Activated naive CD8-positive, alpha-beta T cell treated with anti-CD3 and anti-CD28 coated beads, Interleukin-2, amount 10 ng/mL, durations not matched to agents 7 days and 5 days (primary cell): ENCODE measurements at regions not wholly inside any gene's neighbourhood (a gene's known extent, or its start where the extent isn't known, plus 50 kb on each side); places are given as distances from the start of the nearest gene placed in this dataset.
"Not testable (repeated sequence)": the region's sequence is repeated elsewhere in the genome, so short reads cannot be mapped to it uniquely, and the experiment has no call there.

ENCODE experiments used
- ATAC-seq: fragments of 150-1000 bp; cut with Tn5 transposase; one replicate; pipeline ENCODE4 v1.10.0; 2021; ENCODE audit warnings: low read depth, moderate library complexity
- POLR2A ChIA-PET: fragments of 350-600 bp; sonication (Branson Sonifier 250); formaldehyde crosslinking; loops from one replicate; lab custom pipeline; 2021; ENCODE audit warnings: antibody characterized with exemption; lab: Charles Lee
- DNase-seq: peaks from one replicate; pipeline ENCODE4 v3.0.0; 2021
- H3K27ac Mint-ChIP-seq: one replicate; pipeline ENCODE4 v1.8.0; 2022; ENCODE audit warnings: mild to moderate bottlenecking, mixed read lengths
- H3K27me3 Mint-ChIP-seq: one replicate; pipeline ENCODE4 v1.8.0; 2022; ENCODE audit warnings: mild to moderate bottlenecking, moderate library complexity, mixed read lengths
- H3K36me3 Mint-ChIP-seq: one replicate; pipeline ENCODE4 v1.8.0; 2021; ENCODE audit warnings: mild to moderate bottlenecking, mixed read lengths
- H3K4me1 Mint-ChIP-seq: one replicate; pipeline ENCODE4 v1.8.0; 2021; ENCODE audit warnings: mixed read lengths
- H3K4me3 Mint-ChIP-seq: one replicate; pipeline ENCODE4 v1.8.0; 2022; ENCODE audit warnings: mild to moderate bottlenecking, moderate library complexity, mixed read lengths
- H3K9me3 Mint-ChIP-seq: one replicate; pipeline ENCODE4 v1.8.0; 2021; ENCODE audit warnings: mixed read lengths

GRCh38 chr9:85298499-85298898 is 443.3 kb downstream of the AGTPBP1 start:
- Mint-ChIP-seq H3K36me3 (no peaks in the 10 kb centered on the region), H3K27me3 (peaks cover 8% of the 10 kb centered on the region), H3K27ac (no peak overlapping the region), H3K4me3 (no peak overlapping the region), H3K9me3 (peaks cover 2% of the 10 kb centered on the region), H3K4me1 (no peaks in the 10 kb centered on the region)
- DNase-seq (no peak), ATAC-seq (no peak)
- POLR2A ChIA-PET, result no interaction called here

- H3K36me3 Mint-ChIP-seq, H3K9me3 Mint-ChIP-seq, ATAC-seq, H3K27ac Mint-ChIP-seq, H3K4me3 Mint-ChIP-seq, POLR2A ChIA-PET, DNase-seq: not testable (repeated sequence)
- peaks cover 26% of the 10 kb centered on the region for H3K27me3 Mint-ChIP-seq
- H3K4me1 Mint-ChIP-seq, result peaks cover 10% of the 10 kb centered on the region
These were observed 446.5 kb downstream of the AGTPBP1 start for GRCh38 chr9:85295244-85295643.

GRCh38 chr9:85292261-85292660 is 449.5 kb downstream of the AGTPBP1 start:
- ATAC-seq (no peak), DNase-seq (no peak)
- H3K27ac Mint-ChIP-seq, result no peak overlapping the region
- peaks cover 2% of the 10 kb centered on the region for H3K36me3 Mint-ChIP-seq
- no peak overlapping the region for H3K4me3 Mint-ChIP-seq
- peaks cover 4% of the 10 kb centered on the region for H3K9me3 Mint-ChIP-seq
- peaks cover 18% of the 10 kb centered on the region for H3K4me1 Mint-ChIP-seq
- POLR2A ChIA-PET, result no interaction called here
- peaks cover 26% of the 10 kb centered on the region for H3K27me3 Mint-ChIP-seq

GRCh38 chr9:85291266-85291665 is 450.5 kb downstream of the AGTPBP1 start:
- no peak for ATAC-seq
- DNase-seq, result no peak
- Mint-ChIP-seq H3K4me3 (no peak overlapping the region), H3K9me3 (peaks cover 4% of the 10 kb centered on the region), H3K4me1 (peaks cover 18% of the 10 kb centered on the region), H3K27ac (no peak overlapping the region), H3K27me3 (peaks cover 26% of the 10 kb centered on the region), H3K36me3 (peaks cover 2% of the 10 kb centered on the region)
- POLR2A ChIA-PET, result no interaction called here

DNA sequence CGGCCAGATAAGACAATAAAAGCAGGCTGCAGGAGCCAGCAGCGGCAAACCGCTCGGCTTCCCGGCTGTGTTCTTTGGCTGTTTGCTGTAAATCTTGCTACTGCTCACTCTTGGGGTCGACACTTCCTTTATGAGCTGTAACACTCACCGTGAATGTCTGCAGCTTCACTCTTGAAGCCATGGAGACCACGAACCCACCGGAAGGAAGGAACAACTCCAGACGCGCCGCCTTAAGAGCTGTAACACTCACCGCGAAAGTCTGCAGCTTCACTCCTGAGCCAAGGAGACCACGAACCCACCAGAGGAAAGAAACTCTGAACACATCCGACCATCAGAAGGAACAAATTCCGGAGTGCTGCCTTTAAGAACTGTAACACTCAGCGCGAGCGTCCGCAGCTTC is 451.7 kb downstream of the AGTPBP1 start:
- Mint-ChIP-seq H3K4me3 (peak overlapping the region; percentile 30), H3K27me3 (peaks cover 31% of the 10 kb centered on the region), H3K36me3 (peaks cover 2% of the 10 kb centered on the region), H3K27ac (peak overlapping the region; percentile 35), H3K4me1 (peaks cover 18% of the 10 kb centered on the region), H3K9me3 (peaks cover 4% of the 10 kb centered on the region)
- ATAC-seq (peak; percentile 78), DNase-seq (peak; percentile 59)
- POLR2A ChIA-PET, result no interaction called here

GRCh38 chr9:85289142-85289541 is 452.6 kb downstream of the AGTPBP1 start:
- H3K9me3 Mint-ChIP-seq, result peaks cover 4% of the 10 kb centered on the region
- peaks cover 27% of the 10 kb centered on the region for H3K27me3 Mint-ChIP-seq
- peaks cover 2% of the 10 kb centered on the region for H3K36me3 Mint-ChIP-seq
- no peak overlapping the region for H3K27ac Mint-ChIP-seq
- H3K4me1 Mint-ChIP-seq, result peaks cover 18% of the 10 kb centered on the region
- no peak overlapping the region for H3K4me3 Mint-ChIP-seq
- ATAC-seq (no peak), DNase-seq (no peak)
- POLR2A ChIA-PET, result no interaction called here

DNA sequence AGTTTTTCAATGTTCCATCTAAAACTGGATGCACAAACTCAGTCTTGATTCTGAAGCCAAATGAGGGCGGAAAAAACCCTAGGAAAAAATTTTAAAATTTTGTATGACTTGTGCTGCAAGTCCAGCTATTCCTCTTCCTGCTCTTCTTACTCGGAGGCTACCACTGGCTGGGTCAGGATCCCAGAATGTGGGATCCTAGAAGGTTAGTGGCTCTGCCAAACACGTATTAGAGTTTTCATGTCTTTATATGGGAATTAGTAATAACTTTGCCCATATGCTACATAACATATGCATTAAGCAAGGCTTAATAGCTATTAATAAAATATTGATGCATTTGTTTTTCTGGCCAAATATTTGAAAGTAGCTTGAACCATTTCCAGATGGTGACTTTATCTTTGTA is 458.3 kb downstream of the AGTPBP1 start:
- ATAC-seq (no peak), DNase-seq (no peak)
- Mint-ChIP-seq H3K4me1 (peaks cover under 1% of the 10 kb centered on the region), H3K4me3 (no peak overlapping the region), H3K36me3 (peaks cover under 1% of the 10 kb centered on the region), H3K27me3 (peaks cover 25% of the 10 kb centered on the region), H3K9me3 (peaks cover 3% of the 10 kb centered on the region), H3K27ac (no peak overlapping the region)
- POLR2A ChIA-PET, result no interaction called here

DNA sequence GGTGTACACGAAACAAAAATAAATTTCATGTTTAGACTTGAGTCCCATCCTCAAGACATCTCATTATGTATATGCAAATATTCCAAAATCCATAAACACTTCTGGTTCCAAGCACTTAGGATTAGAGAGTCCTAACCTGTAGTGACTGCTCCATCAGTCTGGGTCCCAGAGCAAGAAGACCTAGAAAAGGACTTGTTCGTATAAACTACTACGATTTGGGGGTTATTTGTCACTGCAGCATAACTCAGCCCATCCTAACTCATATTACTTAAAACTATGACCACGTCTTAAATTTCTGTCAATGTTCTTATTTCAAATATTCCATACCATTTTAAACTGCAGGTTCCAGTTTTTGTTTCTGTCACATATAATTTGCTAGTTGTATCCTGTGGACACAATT is 463.0 kb downstream of the AGTPBP1 start:
- no peaks in the 10 kb centered on the region for H3K36me3 Mint-ChIP-seq
- H3K4me3 Mint-ChIP-seq, result no peak overlapping the region
- peaks cover 21% of the 10 kb centered on the region for H3K27me3 Mint-ChIP-seq
- DNase-seq, result no peak
- POLR2A ChIA-PET, result no interaction called here
- no peak for ATAC-seq
- H3K4me1 Mint-ChIP-seq, result no peaks in the 10 kb centered on the region
- peaks cover 1% of the 10 kb centered on the region for H3K9me3 Mint-ChIP-seq
- H3K27ac Mint-ChIP-seq, result no peak overlapping the region

DNA sequence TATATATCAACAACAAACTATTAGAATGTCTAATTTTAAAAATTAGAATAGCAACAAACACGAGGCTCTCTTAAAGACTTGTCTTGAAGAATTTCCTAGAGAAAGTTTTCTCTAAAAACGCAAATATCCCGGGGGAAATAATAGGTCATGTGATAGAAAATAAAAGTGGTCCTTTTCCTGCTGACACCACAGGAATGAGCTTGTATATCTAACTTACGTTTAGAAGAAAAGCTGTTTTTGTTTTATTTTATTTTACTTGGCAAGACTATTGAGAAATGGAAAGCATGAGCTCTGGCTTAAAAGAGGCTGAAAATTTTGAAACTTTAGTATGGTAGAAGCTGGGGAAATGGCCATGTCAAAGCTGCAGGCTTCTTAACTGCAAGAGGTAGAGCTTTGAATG is 465.0 kb downstream of the AGTPBP1 start:
- Mint-ChIP-seq H3K27ac (no peak overlapping the region), H3K4me3 (no peak overlapping the region), H3K4me1 (no peaks in the 10 kb centered on the region), H3K36me3 (no peaks in the 10 kb centered on the region), H3K9me3 (peaks cover 1% of the 10 kb centered on the region), H3K27me3 (peaks cover 11% of the 10 kb centered on the region)
- no peak for ATAC-seq
- POLR2A ChIA-PET, result no interaction called here
- DNase-seq, result no peak

- Mint-ChIP-seq H3K27me3 (no peaks in the 10 kb centered on the region), H3K27ac (no peak overlapping the region), H3K4me1 (no peaks in the 10 kb centered on the region), H3K9me3 (no peaks in the 10 kb centered on the region), H3K36me3 (no peaks in the 10 kb centered on the region), H3K4me3 (no peak overlapping the region)
- POLR2A ChIA-PET, result no interaction called here
- ATAC-seq (no peak), DNase-seq (no peak)
These were observed 471.9 kb downstream of the AGTPBP1 start for GRCh38 chr9:85269811-85270210.

- DNase-seq (no peak), ATAC-seq (no peak)
- H3K27ac Mint-ChIP-seq, result no peak overlapping the region
- no peaks in the 10 kb centered on the region for H3K9me3 Mint-ChIP-seq
- POLR2A ChIA-PET, result no interaction called here
- H3K36me3 Mint-ChIP-seq, result no peaks in the 10 kb centered on the region
- no peak overlapping the region for H3K4me3 Mint-ChIP-seq
- H3K4me1 Mint-ChIP-seq, result no peaks in the 10 kb centered on the region
- H3K27me3 Mint-ChIP-seq, result no peaks in the 10 kb centered on the region
These were observed 473.6 kb downstream of the AGTPBP1 start for GRCh38 chr9:85268131-85268530.

DNA sequence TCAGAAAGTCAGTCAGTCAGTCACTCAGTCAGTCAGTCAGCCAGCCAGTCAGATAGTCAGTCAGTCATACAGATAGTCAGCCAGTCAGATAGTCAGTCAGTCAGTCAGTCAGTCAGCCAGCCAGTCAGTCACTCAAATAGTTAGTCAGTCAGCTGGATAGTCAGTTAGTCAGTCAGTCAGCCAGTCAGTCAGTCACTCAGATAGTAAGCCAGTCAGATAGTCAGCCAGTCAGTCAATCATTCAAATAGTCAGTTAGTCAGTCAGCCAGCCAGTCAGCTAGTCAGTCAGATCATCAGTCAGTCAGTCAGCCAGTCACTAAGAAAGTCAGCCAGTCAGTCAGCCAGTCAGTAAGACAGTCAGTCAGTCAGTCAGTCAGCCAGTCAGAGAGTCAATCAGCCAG is 477.1 kb downstream of the AGTPBP1 start:
- Mint-ChIP-seq H3K27ac (no peak overlapping the region), H3K36me3 (no peaks in the 10 kb centered on the region), H3K9me3 (no peaks in the 10 kb centered on the region), H3K27me3 (no peaks in the 10 kb centered on the region), H3K4me3 (no peak overlapping the region), H3K4me1 (no peaks in the 10 kb centered on the region)
- no peak for DNase-seq
- POLR2A ChIA-PET, result no interaction called here
- no peak for ATAC-seq

GRCh38 chr9:85263288-85263687 is 478.5 kb downstream of the AGTPBP1 start:
- DNase-seq, result no peak
- Mint-ChIP-seq H3K27ac (no peak overlapping the region), H3K9me3 (no peaks in the 10 kb centered on the region), H3K27me3 (no peaks in the 10 kb centered on the region), H3K4me3 (no peak overlapping the region), H3K4me1 (no peaks in the 10 kb centered on the region), H3K36me3 (no peaks in the 10 kb centered on the region)
- POLR2A ChIA-PET, result no interaction called here
- ATAC-seq, result no peak

GRCh38 chr9:85262333-85262732 is 479.4 kb downstream of the AGTPBP1 start:
- Mint-ChIP-seq H3K4me1 (no peaks in the 10 kb centered on the region), H3K4me3 (no peak overlapping the region), H3K27me3 (no peaks in the 10 kb centered on the region), H3K36me3 (no peaks in the 10 kb centered on the region), H3K9me3 (no peaks in the 10 kb centered on the region), H3K27ac (no peak overlapping the region)
- DNase-seq (no peak), ATAC-seq (no peak)
- POLR2A ChIA-PET, result no interaction called here

- Mint-ChIP-seq H3K27me3 (no peaks in the 10 kb centered on the region), H3K4me1 (no peaks in the 10 kb centered on the region), H3K36me3 (no peaks in the 10 kb centered on the region), H3K9me3 (no peaks in the 10 kb centered on the region), H3K4me3 (no peak overlapping the region), H3K27ac (no peak overlapping the region)
- POLR2A ChIA-PET, result no interaction called here
- DNase-seq (no peak), ATAC-seq (no peak)
These were observed 481.4 kb downstream of the AGTPBP1 start for GRCh38 chr9:85260275-85260845.
